NCI-H2196 treated with DMSO at 0.1 percent for 48 hours (cell line): ENCODE measurements at regions not wholly inside any gene's neighbourhood (a gene's known extent, or its start where the extent isn't known, plus 50 kb on each side); places are given as distances from the start of the nearest gene placed in this dataset.

Experiments used
- DNase-seq: peaks from one replicate; lab custom pipeline; 2025; ENCODE audit not compliant: unreplicated experiment; lab: John Stamatoyannopoulos, UW

GRCh38 chr5:28499766-28500290, 1461.4 kb upstream of the CDH9 start:
- DNase-seq = no peak

- no peak for DNase-seq
Measured at GRCh38 chr5:28495876-28496275, 1457.5 kb upstream of the CDH9 start.

- DNase-seq = no peak
Measured at GRCh38 chr5:28493456-28493855, 1455.1 kb upstream of the CDH9 start.

GRCh38 chr5:28488752-28489151, 1450.4 kb upstream of the CDH9 start:
- no peak for DNase-seq

- no peak for DNase-seq
Measured at GRCh38 chr5:28483327-28484025, 1445.1 kb upstream of the CDH9 start.

GRCh38 chr5:28473531-28474107, 1435.2 kb upstream of the CDH9 start:
- DNase-seq = no peak

- no peak for DNase-seq
Measured at GRCh38 chr5:28468166-28468565, 1429.8 kb upstream of the CDH9 start.

- no peak for DNase-seq
Measured at GRCh38 chr5:28463728-28464127, 1425.3 kb upstream of the CDH9 start.

GRCh38 chr5:28451483-28451882, 1413.1 kb upstream of the CDH9 start:
- no peak for DNase-seq

- no peak for DNase-seq
Measured at GRCh38 chr5:28450997-28451396, 1412.6 kb upstream of the CDH9 start.

- DNase-seq = no peak
Measured at GRCh38 chr5:28448791-28449190, 1410.4 kb upstream of the CDH9 start.

GRCh38 chr5:28430565-28431178, 1392.3 kb upstream of the CDH9 start:
- no peak for DNase-seq

- DNase-seq = no peak
Measured at GRCh38 chr5:28421141-28421540, 1382.8 kb upstream of the CDH9 start.

- no peak for DNase-seq
Measured at GRCh38 chr5:28415791-28416443, 1377.5 kb upstream of the CDH9 start.

GRCh38 chr5:28414619-28415018, 1376.2 kb upstream of the CDH9 start:
- no peak for DNase-seq

- no peak for DNase-seq
Measured at GRCh38 chr5:28408651-28409050, 1370.3 kb upstream of the CDH9 start.

- DNase-seq = no peak
Measured at GRCh38 chr5:28408186-28408585, 1369.8 kb upstream of the CDH9 start.

- no peak for DNase-seq
Measured at GRCh38 chr5:28404363-28405071, 1366.1 kb upstream of the CDH9 start.

- no peak for DNase-seq
Measured at GRCh38 chr5:28403846-28404245, 1365.5 kb upstream of the CDH9 start.

GRCh38 chr5:28402590-28403301, 1364.4 kb upstream of the CDH9 start:
- DNase-seq = no peak

- no peak for DNase-seq
Measured at GRCh38 chr5:28400076-28400475, 1361.7 kb upstream of the CDH9 start.
